GM12878 (cell line): ENCODE measurements at regions not wholly inside any gene's neighbourhood (a gene's known extent, or its start where the extent isn't known, plus 50 kb on each side); places are given as distances from the start of the nearest gene placed in this dataset.
A peak's percentile ranks its signal among the peaks of the same experiment; 100 is the strongest.

Experiments used
- ATAC-seq: fragments of 200-7000 bp; cut with Tn5 transposase; 3 replicates; pipeline ENCODE4 v1.9.1; 2020; ENCODE audit warnings: mild to moderate bottlenecking, moderate library complexity
- BruUV-seq: library from RNA; stranded (reverse); fragments of 400-500 nt; replicated peaks from 2 replicates; lab custom pipeline; 2021; lab: Mats Ljungman, UMichigan
- CTCF ChIA-PET: fragments of 300-600 bp; sonication (Branson Sonifier 250); formaldehyde crosslinking; extraction: SDS; loops from one replicate; lab custom pipeline; 2021; ENCODE audit warnings: inconsistent platforms; lab: Yijun Ruan, JAX
- POLR2A ChIA-PET: fragments of 350-600 bp; formaldehyde crosslinking; extraction: SDS; loops from one replicate; lab custom pipeline; 2021; ENCODE audit warnings: inconsistent platforms; lab: Charles Lee
- RAD21 ChIA-PET: fragments of 300-600 bp; sonication (Branson Sonifier 250); formaldehyde crosslinking; loops from one replicate; lab custom pipeline; 2023; ENCODE audit warnings: antibody characterized with exemption; ENCODE audit not compliant: unreplicated experiment; lab: Charles Lee
- SMC1A ChIA-PET: fragments of 300-600 bp; sonication (Branson Sonifier 250); formaldehyde crosslinking; loops from one replicate; lab custom pipeline; 2023; ENCODE audit not compliant: unreplicated experiment, uncharacterized antibody; lab: Charles Lee
- DNase-seq: peaks from one replicate; pipeline ENCODE4 v3.0.0-alpha.2; 2011; ENCODE audit warnings: low read depth, low spot score
- FAIRE-seq: peaks from 3 replicates; lab custom pipeline; 2011; peaks lifted over from hg19 to GRCh38; lab: Jason Lieb, UNC
- H2AFZ ChIP-seq: 2 replicates; pipeline ENCODE4 v1.6.0; 2011; ENCODE audit warnings: low read depth, low read length, control low read depth; ENCODE audit not compliant: control insufficient read depth
- H3K27ac ChIP-seq: 2 replicates; pipeline ENCODE4 v1.5.1; 2011; ENCODE audit warnings: control low read depth; ENCODE audit not compliant: control insufficient read depth, insufficient read depth
- H3K27me3 ChIP-seq, 2 experiments: replicated peaks in 1 of 2; 2 replicates each; pipeline versions ENCODE4 v1.6.0 to v1.6.1; 2011; ENCODE audit warnings: low read length in 1 of 2; ENCODE audit not compliant: control insufficient read depth in 2 of 2, insufficient read depth in 2 of 2
- H3K36me3 ChIP-seq, 2 experiments: 2 replicates each; pipeline ENCODE4 v1.5.1; 2011; ENCODE audit warnings: low read length in 1 of 2; ENCODE audit not compliant: control insufficient read depth in 2 of 2, insufficient read depth in 2 of 2
- H3K4me1 ChIP-seq: 2 replicates; pipeline ENCODE4 v1.6.1; 2011; ENCODE audit warnings: mild to moderate bottlenecking, low read length, moderate library complexity, mixed read lengths; ENCODE audit not compliant: control insufficient read depth, insufficient read depth
- H3K4me2 ChIP-seq: 2 replicates; pipeline ENCODE4 v1.6.0; 2011; ENCODE audit warnings: control low read depth; ENCODE audit not compliant: control insufficient read depth, insufficient read depth
- H3K4me3 ChIP-seq: fragments of 200-600 bp; sonication (generic); 2 replicates; pipeline ENCODE4 v1.5.1; 2016
- H3K79me2 ChIP-seq: 2 replicates; pipeline ENCODE4 v1.6.0; 2011; ENCODE audit warnings: low read length; ENCODE audit not compliant: control insufficient read depth, insufficient read depth
- H3K9ac ChIP-seq: 2 replicates; pipeline ENCODE4 v1.8.0; 2011; ENCODE audit warnings: low read length, control low read depth, mixed read lengths; ENCODE audit not compliant: control insufficient read depth, insufficient read depth
- H3K9me3 ChIP-seq: replicated peaks from 3 replicates; pipeline ENCODE4 v1.5.1; 2011; ENCODE audit warnings: mild to moderate bottlenecking, low read length; ENCODE audit not compliant: control insufficient read depth, insufficient read depth
- H4K20me1 ChIP-seq: 2 replicates; pipeline ENCODE4 v1.6.0; 2011; ENCODE audit not compliant: control insufficient read depth, insufficient read depth
- ATF7 ChIP-seq: fragments of 450-650 bp; IDR thresholded peaks from 2 replicates; pipeline ENCODE4 v1.6.1; 2016; ENCODE audit warnings: low read depth, mild to moderate bottlenecking
- BCL11A ChIP-seq: IDR thresholded peaks from 2 replicates; pipeline ENCODE4 v1.6.1; 2011; ENCODE audit warnings: low read depth, low read length
- BMI1 ChIP-seq: fragments of 450-650 bp; IDR thresholded peaks from 2 replicates; pipeline ENCODE4 v1.6.1; 2016; ENCODE audit warnings: mild to moderate bottlenecking, moderate library complexity, borderline replicate concordance
- CREB1 ChIP-seq: IDR thresholded peaks from 2 replicates; pipeline ENCODE4 v1.6.1; 2012; ENCODE audit warnings: low read depth, mild to moderate bottlenecking, inconsistent platforms
- CREM ChIP-seq: IDR thresholded peaks from 2 replicates; pipeline ENCODE4 v1.6.1; 2014; ENCODE audit warnings: antibody characterized with exemption, low read depth
- EED ChIP-seq: sonication (generic); IDR thresholded peaks from 2 replicates; pipeline ENCODE4 v1.6.1; 2016; ENCODE audit warnings: antibody characterized with exemption, low read depth
- EP300 ChIP-seq, 2 experiments: fragments of 150-350 bp in 1 of 2; IDR thresholded peaks; 2 replicates each; pipeline ENCODE4 v1.6.1; 2011 to 2012; ENCODE audit warnings: low read depth in 2 of 2, low read length in 2 of 2, borderline replicate concordance in 1 of 2, improper control_type of control experiment in 1 of 2, inconsistent platforms in 1 of 2; ENCODE audit not compliant: control insufficient read depth in 1 of 2
- HCFC1 ChIP-seq: fragments of 150-350 bp; IDR thresholded peaks from 2 replicates; pipeline ENCODE4 v1.6.1; 2014; ENCODE audit warnings: low read length
- IKZF2 ChIP-seq, 2 experiments: fragments of 450-650 bp; IDR thresholded peaks; 2 replicates each; pipeline ENCODE4 v1.6.1; 2017; ENCODE audit warnings: mild to moderate bottlenecking in 2 of 2, moderate library complexity in 2 of 2
- IRF4 ChIP-seq: IDR thresholded peaks from 2 replicates; pipeline ENCODE4 v1.6.1; 2011; ENCODE audit warnings: low read depth, low read length
- KDM1A ChIP-seq: fragments of 200-600 bp; sonication (generic); IDR thresholded peaks from 2 replicates; pipeline ENCODE4 v1.6.1; 2016; ENCODE audit warnings: borderline replicate concordance
- KLF5 ChIP-seq: fragments of 450-650 bp; IDR thresholded peaks from 2 replicates; pipeline ENCODE4 v1.6.1; 2014; ENCODE audit warnings: mild to moderate bottlenecking; ENCODE audit not compliant: partially characterized antibody
- MEF2A ChIP-seq: IDR thresholded peaks from 2 replicates; pipeline ENCODE4 v1.6.1; 2011; ENCODE audit warnings: low read depth, mild to moderate bottlenecking, low read length, moderate library complexity; ENCODE audit not compliant: insufficient read depth
- MEF2B ChIP-seq: fragments of 450-650 bp; IDR thresholded peaks from 2 replicates; pipeline ENCODE4 v1.6.1; 2018; ENCODE audit warnings: mild to moderate bottlenecking, moderate library complexity; ENCODE audit not compliant: partially characterized antibody, poor library complexity, severe bottlenecking
- POLR2AphosphoS5 ChIP-seq: IDR thresholded peaks from 2 replicates; pipeline ENCODE4 v1.6.1; 2011; ENCODE audit warnings: mild to moderate bottlenecking, low read length, inconsistent platforms
- RAD51 ChIP-seq: fragments of 450-650 bp; IDR thresholded peaks from 2 replicates; pipeline ENCODE4 v1.6.1; 2016; ENCODE audit warnings: moderate library complexity, mild to moderate bottlenecking, inconsistent platforms
- SPI1 ChIP-seq: IDR thresholded peaks from 2 replicates; pipeline ENCODE4 v1.6.1; 2011; ENCODE audit warnings: low read depth, mild to moderate bottlenecking, low read length, moderate library complexity, borderline replicate concordance; ENCODE audit not compliant: insufficient read depth
- TCF12 ChIP-seq: IDR thresholded peaks from 2 replicates; pipeline ENCODE4 v1.6.1; 2011; ENCODE audit warnings: low read depth, mild to moderate bottlenecking, low read length
- ZNF384 ChIP-seq: IDR thresholded peaks from 2 replicates; pipeline ENCODE4 v1.6.1; 2012; ENCODE audit warnings: low read depth, mild to moderate bottlenecking, low read length, improper control_type of control experiment, borderline replicate concordance
- ZNF622 ChIP-seq: fragments of 450-650 bp; IDR thresholded peaks from 2 replicates; pipeline ENCODE4 v1.6.1; 2017; ENCODE audit warnings: mild to moderate bottlenecking, inconsistent platforms
- ZZZ3 ChIP-seq: IDR thresholded peaks from 2 replicates; pipeline ENCODE4 v1.6.1; 2011; ENCODE audit warnings: low read depth; ENCODE audit not compliant: control insufficient read depth, insufficient read length
- WGBS: methylation state at CpG from one replicate; pipeline ENCODE4 v1.1.6; 2016; ENCODE audit warnings: low lambda C conversion rate; ENCODE audit not compliant: insufficient replicate concordance, insufficient coverage; ENCODE audit errors: missing lambda C conversion rate; 5-methylcytosine and 5-hydroxymethylcytosine counted together
- in situ Hi-C: fragments of 300-500 bp; cut with MboI; formaldehyde crosslinking; loops from 9 replicates; pipeline ENCODE4 v1.14.3; 2018; ENCODE audit warnings: mixed read lengths
- intact Hi-C: fragments of 100-400 bp; cut with micrococcal nuclease; formaldehyde crosslinking; loops from one replicate; pipeline ENCODE4 v1.14.2; 2022; ENCODE audit not compliant: unreplicated experiment
- TF ChIP-seq, protein P1 (sequence below): IDR thresholded peaks from 2 replicates; pipeline ENCODE4 v1.6.1; 2012; ENCODE audit warnings: low read depth, low read length, improper control_type of control experiment
- TF ChIP-seq, protein P2 (sequence below): IDR thresholded peaks from 2 replicates; pipeline ENCODE4 v1.6.1; 2011; ENCODE audit warnings: borderline replicate concordance, low read depth, mild to moderate bottlenecking, moderate library complexity, mixed read lengths, low read length; ENCODE audit not compliant: insufficient read depth; ENCODE audit errors: extremely low read length
- TF ChIP-seq, protein P3 (sequence below): IDR thresholded peaks from 2 replicates; pipeline ENCODE4 v1.6.1; 2012; ENCODE audit warnings: low read depth, low read length, improper control_type of control experiment

DNA sequence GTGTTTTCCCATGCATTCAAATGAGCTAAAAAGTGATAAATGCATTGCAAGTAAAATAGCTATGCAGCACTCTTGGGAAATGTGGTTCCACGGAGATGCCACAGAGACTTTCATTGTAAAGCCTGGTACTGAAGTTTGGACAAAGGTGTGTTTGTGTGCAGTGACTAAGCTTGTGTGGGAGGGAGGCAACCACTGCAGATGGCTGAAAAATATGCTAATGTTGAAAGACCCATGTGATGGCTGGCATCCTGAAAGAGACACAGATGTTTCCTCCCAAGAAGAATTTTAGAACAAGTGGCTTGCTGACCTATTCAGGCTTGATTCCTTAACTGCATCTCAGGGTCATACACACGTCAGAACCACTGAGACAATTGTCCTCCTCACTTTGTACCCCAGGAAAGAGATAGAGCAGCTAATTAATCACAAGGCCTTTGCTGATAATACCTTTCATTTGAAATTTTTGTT is 73.8 kb downstream of the FAM76B start:
- Histone ChIP-seq H3K27me3 (no peaks in the 10 kb centered on the region), H3K4me3 (no peak overlapping the region), H3K79me2 (no peaks in the 10 kb centered on the region), H3K4me1 (peaks cover 26% of the 10 kb centered on the region), H3K9me3 (no peaks in the 10 kb centered on the region), H3K4me2 (peak overlapping the region; percentile 49), H3K27ac (no peak overlapping the region), H4K20me1 (no peaks in the 10 kb centered on the region), H3K36me3 (no peaks in the 10 kb centered on the region), H3K9ac (no peak overlapping the region), H2AFZ (peak overlapping the region; percentile 9)
- ATAC-seq = peak; percentile 84
- DNase-seq = peak; percentile 89
- intact Hi-C loops (loop anchor here (1.0 to 10.0 kb wide), 3 partner anchors 160 to 1111 kb away; no protein-coding TSS in a partner anchor), in situ Hi-C loops (no loop called here)
- BruUV-seq = no TSS peak
- POLR2A ChIA-PET = interaction anchor here (0.9 to 2.5 kb wide), 11 partner anchors 10 to 562 kb away, joined by 3 to 13 read pairs (median 5); partner anchors contain the start of gene SESN3
- RAD21 ChIA-PET = interaction anchor here (0.7 to 7.9 kb wide), 28 partner anchors 11 to 674 kb away, joined by 3 to 114 read pairs (median 5); partner anchors contain the start of genes CCDC82, CEP57, ENDOD1 and JRKL
- SMC1A ChIA-PET = interaction anchor here (0.7 to 20.2 kb wide), 37 partner anchors 10 to 1179 kb away, joined by 3 to 474 read pairs (median 6); partner anchors contain the start of genes CEP57, MAML2 and SESN3
- WGBS = 0% methylated on average over 2 of the region's 2 CpGs
- FAIRE-seq = peak; percentile 85
- CTCF ChIA-PET = interaction anchor here (0.8 to 17.7 kb wide), 19 partner anchors 10 to 558 kb away, joined by 3 to 590 read pairs (median 4); partner anchors contain the start of gene SESN3
- TF ChIP-seq, protein P1, sequence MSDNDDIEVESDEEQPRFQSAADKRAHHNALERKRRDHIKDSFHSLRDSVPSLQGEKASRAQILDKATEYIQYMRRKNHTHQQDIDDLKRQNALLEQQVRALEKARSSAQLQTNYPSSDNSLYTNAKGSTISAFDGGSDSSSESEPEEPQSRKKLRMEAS = no peak
- TF ChIP-seq BMI1 = peak; percentile 81
- TF ChIP-seq SPI1 = no peak
- no peak for TF ChIP-seq KDM1A
- TF ChIP-seq EP300 (IDR thresholded peaks at IDR 0.05; ENCODE audit: borderline replicate concordance in 1 of 2, control insufficient read depth in 1 of 2, low read depth in 2 of 2, low read length in 2 of 2) = peak; percentile 87 to 89; a peak in 3 of 4 replicates
- TF ChIP-seq MEF2A = 0 out of 2 replicates have a peak, but pooled peaks have one; percentile 23
- TF ChIP-seq, protein P2, sequence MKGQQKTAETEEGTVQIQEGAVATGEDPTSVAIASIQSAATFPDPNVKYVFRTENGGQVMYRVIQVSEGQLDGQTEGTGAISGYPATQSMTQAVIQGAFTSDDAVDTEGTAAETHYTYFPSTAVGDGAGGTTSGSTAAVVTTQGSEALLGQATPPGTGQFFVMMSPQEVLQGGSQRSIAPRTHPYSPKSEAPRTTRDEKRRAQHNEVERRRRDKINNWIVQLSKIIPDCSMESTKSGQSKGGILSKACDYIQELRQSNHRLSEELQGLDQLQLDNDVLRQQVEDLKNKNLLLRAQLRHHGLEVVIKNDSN = peak; percentile 6
- TF ChIP-seq IKZF2 (IDR thresholded peaks at IDR 0.05) = peak; percentile 85 to 88
- TF ChIP-seq MEF2B = peak; percentile 95
- peak; percentile 56 for TF ChIP-seq KLF5
- TF ChIP-seq ZZZ3 = no peak
- TF ChIP-seq CREM = 0 out of 2 replicates have a peak, but pooled peaks have one; percentile 30
- TF ChIP-seq POLR2AphosphoS5 = 0 out of 2 replicates have a peak, but pooled peaks have one; percentile 35
- TF ChIP-seq ZNF384 = 0 out of 2 replicates have a peak, but pooled peaks have one; percentile 4
- TF ChIP-seq HCFC1 = peak; percentile 33; the same call in 1 of the 2 replicates
- TF ChIP-seq BCL11A = peak; percentile 73
- TF ChIP-seq ZNF622 = no peak
- peak; percentile 86 for TF ChIP-seq TCF12
- TF ChIP-seq, protein P3, sequence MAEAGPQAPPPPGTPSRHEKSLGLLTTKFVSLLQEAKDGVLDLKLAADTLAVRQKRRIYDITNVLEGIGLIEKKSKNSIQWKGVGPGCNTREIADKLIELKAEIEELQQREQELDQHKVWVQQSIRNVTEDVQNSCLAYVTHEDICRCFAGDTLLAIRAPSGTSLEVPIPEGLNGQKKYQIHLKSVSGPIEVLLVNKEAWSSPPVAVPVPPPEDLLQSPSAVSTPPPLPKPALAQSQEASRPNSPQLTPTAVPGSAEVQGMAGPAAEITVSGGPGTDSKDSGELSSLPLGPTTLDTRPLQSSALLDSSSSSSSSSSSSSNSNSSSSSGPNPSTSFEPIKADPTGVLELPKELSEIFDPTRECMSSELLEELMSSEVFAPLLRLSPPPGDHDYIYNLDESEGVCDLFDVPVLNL = no peak
- peak; percentile 55; the same call in 1 of the 2 replicates for TF ChIP-seq IRF4
- TF ChIP-seq EED = 0 out of 2 replicates have a peak, but pooled peaks have one; percentile 13
- TF ChIP-seq RAD51 = peak; percentile 90
- peak; percentile 81 for TF ChIP-seq ATF7
- no peak for TF ChIP-seq CREB1
